GM18519 (cell line): ENCODE measurements at regions not wholly inside any gene's neighbourhood (a gene's known extent, or its start where the extent isn't known, plus 50 kb on each side); places are given as distances from the start of the nearest gene placed in this dataset.
A peak's percentile ranks its signal among the peaks of the same experiment; 100 is the strongest.

Experiments
- ATAC-seq: cut with Tn5 transposase; IDR thresholded peaks from one replicate; pipeline ENCODE4 v1.9.1; 2021; ENCODE audit warnings: mild to moderate bottlenecking, moderate library complexity; ENCODE audit not compliant: unreplicated experiment, low FRiP score

DNA sequence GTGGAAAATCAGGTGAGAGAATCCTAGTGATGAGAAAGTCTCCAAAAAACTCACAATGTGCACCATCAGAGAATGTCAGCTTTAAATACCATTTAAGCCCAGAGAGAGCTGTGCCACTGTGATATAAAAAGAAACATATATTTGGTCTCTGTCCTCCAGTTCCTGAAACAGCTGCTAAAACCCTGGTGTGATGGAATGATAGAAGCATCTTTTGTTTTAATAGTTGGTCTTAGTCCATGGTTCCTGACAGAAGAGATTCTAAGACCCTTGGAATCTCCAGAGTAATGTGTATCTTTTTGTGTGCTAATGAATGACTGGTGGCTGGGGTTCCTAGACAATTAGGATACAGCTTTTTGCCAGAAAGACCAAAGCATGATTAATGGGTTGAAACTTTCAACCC lies 302.8 kb upstream of the B3GALT2 start:
- ATAC-seq: no peak

DNA sequence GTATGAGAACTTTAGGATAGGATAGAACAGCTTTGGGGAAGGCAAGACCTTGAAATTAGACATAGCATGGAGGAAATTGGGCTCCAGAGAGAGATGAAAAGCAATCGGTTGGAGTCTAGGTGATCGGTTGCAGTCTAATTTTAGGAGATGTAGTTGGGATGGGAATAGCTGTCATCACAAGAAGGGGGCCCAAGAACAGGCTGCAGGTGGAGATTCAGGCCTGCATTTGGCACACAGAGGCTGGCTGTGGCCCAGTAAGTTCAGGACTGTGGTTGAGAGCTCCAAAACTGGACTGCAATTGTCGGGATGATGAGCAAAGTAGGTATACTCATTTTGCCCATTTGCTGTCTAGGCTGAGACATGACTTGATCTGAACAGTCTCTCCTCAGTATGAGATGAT lies 301.3 kb upstream of the B3GALT2 start:
- no peak for ATAC-seq

DNA sequence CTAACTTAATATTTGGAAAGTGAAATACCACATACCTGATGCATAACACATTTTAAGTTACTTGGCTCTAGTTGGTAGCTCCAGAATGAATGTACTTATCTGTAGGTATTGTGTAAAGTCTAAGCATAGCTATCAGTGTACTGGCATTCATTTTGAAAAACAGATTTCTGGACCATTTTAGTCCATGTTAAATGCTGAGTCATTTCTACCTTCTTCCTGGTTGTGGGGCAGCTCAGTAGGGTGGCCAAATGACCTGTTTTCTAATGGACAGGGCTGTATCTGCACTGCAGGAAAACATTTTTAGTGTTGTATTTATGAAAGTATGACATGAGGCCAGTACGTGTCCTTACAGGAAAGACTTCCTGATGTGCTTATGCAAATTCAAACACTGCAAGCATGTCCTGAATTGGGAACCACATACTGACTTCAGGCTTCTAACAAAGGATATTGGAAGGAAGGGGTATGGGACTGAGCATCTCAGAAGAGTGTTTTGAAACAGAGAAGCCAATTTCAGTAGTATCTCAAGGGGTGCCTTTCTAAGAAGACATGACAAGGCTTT lies 300.3 kb upstream of the B3GALT2 start:
- ATAC-seq: no peak

DNA sequence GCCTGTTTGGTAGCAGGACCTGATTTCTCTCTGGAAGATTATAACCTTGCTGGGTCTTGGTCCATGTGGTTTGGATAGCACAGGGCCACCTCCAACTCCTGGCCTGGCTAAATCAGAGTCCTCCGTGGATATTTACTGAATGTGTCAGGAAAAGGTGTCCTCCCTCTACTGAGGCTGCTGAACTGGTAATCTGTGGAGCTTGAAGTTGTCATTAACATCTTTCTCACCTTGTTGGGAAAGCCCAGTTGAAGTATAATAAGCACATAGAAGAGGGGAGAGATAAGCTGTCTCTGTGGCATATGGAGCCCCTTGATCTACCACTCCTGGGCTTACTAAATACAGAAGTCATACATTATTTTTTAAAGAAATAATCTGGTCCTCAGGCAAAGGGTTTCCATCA lies 294.3 kb upstream of the B3GALT2 start:
- no peak for ATAC-seq

DNA sequence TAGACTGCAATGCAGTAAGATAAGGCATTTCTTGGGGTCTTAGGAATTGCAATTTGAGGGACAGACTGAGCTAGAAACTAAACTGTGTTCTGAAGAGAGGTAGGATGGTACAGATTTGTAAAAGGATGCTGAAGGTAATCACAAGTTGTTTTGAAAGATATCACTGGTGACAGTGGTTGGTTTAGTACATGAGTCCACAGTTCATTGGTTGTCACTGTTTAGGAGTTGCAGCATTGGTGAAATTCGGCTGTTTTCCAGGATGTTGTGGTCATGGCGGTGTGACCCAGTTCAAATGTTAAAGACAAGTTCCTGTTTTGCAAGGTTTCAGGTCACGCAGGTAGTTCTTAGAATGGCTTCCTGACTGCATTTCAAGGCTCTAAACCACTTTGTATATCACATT lies 292.8 kb upstream of the B3GALT2 start:
- peak; percentile 97 for ATAC-seq

DNA sequence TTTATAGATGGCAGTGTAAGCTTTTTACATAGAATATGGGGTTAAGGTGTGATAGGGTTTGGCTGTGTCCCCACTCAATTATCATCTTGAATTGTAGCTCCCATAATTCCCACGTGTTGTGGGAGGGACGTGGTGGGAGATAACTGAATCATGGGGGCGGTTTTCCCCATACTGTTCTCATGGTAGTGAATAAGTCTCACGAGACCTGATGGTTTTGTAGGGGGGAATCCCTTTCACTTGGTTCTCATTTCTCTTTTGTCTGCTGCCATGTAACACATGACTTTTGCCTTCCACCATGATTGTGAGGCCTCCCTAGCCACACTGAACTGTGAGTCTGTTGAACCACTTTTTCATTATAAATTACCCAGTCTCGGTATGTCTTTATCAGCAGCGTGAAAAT lies 290.3 kb upstream of the B3GALT2 start:
- no peak for ATAC-seq

DNA sequence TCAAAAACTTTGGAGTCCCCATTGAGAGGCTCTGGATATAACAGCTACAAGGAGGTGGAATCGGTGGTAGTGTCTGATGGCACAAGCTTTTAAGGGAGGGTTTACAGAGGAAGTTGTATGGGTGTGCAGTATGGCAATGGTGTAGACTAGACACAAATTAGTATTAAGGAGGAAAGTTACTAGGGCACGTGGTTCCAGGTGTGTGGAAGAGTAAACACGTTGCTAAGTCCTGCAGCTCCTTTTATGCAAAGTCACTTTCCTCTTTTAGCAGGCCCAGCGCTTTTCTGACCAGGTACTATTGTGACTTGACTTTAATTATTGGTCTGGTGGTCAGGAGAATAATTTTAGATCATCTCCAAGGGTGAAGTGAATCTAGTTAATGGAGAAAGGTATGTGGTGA lies 287.5 kb upstream of the B3GALT2 start:
- no peak for ATAC-seq

DNA sequence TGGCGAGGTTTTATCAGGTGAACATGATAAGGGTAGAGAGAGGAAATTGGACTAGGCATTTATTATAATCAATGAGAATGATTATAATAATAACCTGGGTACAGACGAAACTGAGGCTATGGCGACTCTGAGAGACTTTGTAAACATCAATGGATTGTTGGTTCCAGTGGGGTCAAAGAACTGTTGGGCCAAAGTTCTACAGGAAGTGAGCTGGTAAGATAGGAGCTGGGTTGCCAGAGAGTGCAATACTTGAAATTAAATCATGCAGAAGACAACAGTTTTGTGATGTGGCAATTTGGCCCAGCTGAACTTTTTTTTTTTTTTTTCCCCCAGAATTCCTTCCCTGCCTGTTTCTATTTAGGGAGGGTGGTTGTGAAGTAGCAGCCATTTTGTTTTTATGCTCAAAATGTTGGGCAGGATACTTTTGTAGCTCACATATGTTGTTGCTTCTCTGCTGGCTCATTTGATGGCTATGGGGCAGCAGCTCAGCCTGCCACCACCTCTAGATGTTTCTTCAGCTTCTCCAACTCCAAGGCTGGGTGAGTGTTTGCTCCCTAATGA lies 286.5 kb upstream of the B3GALT2 start:
- no peak for ATAC-seq

DNA sequence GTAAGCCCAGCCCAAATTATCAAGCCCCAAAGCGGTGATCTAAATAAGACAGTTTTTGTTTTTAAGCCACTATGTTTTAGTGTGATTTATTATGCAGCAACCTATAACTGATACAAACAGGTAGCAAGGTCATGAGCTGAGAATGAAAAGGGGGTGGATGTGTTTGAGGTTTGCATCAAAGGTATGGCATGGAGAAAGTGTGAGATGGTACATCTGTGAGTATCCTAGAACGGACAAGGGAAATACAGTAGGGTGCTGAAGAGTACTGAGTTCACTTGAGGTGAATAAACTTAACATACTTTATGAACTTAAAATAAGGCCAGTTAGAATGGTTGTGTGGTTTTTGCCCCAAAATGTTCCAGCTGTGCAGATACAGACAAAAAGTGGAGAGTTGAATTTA lies 286.0 kb upstream of the B3GALT2 start:
- ATAC-seq: no peak

DNA sequence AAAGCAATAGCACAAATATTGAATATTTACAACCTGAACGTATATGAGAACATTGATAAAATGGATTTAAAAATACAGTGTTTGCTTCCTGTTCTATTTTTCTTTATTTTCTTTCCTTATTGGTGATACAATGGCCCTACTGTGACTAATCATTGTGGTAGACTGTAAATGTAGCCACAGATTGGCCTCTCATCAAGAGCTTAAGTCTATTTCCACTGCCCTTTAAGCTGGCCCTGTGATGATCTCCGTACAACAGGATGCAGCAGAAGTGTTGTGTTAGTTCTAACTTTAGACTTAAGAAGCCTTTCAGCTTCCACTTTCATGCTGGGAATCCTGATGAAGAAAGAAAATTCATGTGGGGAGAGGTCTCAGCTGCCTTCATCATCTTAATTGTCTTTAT lies 285.6 kb upstream of the B3GALT2 start:
- no peak for ATAC-seq

DNA sequence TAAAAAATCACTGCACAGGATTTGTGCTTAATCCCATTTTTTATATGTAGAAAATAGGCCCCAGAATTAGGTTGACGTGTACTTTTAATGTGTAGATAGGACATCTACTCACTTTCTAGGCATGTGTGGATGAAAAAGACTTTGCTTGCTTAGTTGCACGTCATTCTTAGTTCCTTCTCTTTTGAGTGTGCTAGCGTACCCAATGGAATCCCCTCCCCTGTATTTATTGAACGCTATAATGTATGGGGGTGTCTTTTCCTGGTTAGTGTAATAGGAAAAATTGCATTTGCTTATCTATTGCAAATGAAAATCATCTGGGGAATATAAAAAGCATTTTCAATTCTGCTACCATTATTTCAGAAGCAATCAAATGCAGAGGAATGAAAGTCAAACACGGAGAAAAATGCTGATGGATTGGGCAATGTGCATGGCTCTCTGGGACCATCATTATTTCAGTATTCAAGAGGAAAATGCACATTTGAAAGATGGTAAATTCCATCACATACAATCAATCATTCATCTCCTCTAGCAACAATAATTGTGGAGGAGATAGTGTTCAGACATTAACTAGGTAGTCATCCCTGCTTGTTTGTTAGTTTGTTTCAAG lies 277.0 kb upstream of the B3GALT2 start:
- ATAC-seq: no peak

DNA sequence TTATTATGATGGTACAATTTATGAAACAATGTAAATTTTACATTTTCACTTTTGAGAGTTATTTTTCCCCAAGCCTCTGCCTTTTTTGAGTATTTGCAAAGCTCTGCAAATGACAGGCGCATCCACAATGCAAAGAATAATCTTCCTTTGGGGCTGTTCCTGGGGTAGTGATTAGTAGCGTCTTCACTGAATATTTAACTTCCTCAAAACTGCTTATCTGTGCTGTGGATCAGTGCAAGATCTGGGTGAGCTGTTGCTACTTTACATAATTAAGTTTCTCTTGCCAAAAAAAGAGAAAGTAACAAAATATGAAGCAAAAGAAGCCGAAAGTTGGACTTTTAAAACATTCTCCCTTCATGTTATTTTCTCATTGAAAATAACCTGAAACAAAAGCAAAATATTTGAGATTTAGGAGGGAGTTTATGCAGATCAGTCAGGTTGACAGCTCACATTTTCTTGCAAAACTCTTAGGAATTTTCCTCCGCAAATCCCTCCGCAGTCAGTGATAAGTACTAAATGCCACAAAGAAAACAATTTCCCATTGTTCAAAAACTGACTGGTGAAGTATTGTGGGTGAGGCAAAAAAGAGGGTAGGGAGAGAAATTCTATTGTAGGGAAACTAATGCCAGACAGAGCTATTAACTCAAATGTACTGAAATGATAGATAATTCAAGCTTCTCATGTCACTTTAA lies 276.4 kb upstream of the B3GALT2 start:
- peak; percentile 64 for ATAC-seq

DNA sequence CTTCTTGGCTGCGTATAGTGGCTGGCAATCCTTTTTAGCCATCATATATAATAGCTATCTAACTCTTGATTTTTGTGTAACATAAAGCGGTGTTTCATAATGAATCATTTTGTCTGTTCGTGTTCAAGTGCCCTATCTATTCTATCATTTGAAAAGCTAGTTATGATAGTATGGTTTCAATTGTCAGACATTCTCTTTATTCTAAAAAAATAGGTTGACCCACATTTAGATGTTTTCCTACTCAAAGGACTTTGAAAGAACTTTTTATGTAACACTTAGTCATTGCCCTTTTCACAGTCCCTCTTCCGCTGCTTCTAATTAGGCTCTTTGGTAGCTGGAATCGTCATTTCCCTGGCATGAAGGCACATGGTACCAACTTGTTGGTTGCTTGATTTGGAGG lies 272.2 kb upstream of the B3GALT2 start:
- ATAC-seq: no peak

DNA sequence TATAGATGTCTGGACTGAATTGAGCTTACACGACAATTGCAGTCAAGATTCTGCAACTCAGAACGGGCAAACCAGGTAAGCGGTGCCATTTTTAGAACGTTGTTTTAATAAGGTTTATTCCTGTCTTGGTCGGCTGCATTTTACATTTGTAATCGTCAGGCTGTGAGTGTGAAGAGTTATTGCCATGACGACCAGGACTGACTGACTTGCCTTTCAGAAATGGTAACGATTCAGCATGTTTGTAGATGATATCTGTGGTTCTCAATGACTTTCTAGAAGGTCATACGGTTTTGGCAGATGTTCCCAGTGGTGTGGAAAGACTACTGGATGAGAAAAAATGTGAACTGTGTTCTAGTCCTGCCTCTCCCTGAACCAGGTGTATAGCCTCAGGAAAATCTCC lies 271.3 kb upstream of the B3GALT2 start:
- ATAC-seq: no peak

DNA sequence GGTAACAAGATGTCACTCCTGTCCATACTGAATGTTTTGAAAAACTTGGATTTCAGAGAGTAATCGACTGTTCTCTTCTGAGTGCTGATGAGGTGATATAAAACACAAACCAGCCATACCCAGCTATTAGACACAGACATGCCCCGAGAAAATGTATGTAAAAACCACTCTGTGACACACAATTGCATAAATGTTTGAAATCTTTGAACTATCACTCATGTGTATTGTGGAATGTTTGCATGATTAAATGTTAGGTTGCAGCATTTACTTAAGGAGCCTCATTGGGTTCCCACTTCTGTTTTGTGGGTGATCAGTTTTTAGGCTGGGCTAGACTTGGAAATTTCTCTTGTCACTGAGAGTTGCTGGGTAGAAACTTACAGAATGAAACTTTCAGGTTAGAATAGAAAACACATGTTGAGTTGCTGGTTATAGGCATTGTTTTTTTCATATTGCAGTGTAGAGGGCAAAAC lies 270.4 kb upstream of the B3GALT2 start:
- no peak for ATAC-seq

DNA sequence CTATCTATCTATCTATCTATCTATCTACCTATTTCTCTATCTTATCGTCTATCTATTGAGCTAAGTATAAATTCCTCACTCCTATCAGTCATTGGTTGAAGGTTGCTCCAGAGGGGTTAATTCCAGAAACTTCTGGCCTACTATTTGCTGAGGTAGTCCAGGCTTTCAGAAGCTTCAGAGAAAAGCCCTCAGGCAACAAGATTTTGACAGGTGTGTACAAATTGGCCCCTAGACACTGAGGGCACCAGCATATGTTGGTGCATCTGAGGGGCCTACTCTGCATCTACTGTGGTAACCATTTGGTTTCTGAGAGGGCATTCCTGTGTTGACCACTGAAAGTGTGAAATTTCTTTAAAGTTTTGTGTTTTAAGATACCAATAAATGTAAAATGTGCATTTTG lies 265.2 kb upstream of the B3GALT2 start:
- ATAC-seq: no peak

DNA sequence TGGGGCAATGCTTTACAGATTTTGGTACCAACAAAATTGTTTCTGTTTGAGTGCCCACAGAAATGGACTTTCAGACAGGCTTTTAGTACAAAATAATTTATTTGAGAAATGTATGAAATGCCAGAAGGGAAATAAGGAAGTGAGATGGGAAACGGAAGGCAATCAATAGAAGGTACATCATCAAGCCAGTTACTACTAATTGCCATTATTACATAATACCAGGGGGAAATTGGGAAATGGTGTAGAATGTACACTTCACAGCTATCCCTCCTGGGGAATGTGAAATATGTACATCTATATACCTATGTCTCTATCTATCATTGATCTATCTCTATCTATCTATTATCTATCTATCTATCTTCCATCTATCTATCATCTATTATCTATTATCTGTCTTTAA lies 264.6 kb upstream of the B3GALT2 start:
- no peak for ATAC-seq

DNA sequence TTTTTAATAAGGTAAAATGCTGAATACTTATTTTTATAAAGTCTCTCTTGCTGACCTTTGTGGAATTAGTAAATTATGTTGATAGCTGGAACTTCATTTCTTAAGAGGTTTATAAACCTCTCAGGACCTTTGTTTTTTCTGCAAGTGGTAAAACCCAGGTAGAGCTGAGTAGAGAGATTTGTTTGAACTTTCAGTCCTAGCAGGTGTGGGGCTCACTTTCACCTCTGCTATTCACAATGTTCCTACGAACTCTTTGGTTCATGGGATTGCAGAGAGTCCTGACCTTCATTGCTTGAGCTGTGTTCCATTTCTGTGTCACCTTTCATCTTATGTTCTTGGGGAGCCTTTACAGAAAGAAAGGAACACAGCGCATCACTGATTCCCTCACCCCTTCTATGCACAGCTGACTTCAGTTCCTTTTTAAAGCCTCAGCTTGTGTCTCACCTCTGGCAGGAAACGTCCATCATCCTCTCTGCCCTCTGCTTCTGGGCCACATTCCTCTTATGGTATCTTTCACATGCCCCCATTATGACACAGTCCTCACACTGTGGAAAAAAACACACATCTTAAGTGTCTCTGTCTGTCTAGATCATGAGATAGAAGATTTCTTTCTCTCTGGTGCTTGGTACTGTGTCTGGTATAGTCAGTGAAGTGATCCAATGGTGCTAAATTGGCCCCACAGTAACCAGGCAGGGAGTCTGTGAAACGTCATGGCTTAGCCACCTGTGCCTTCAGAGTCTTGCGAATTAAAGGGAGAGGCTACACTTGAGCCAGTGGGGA lies 262.5 kb upstream of the B3GALT2 start:
- peak; percentile 78 for ATAC-seq

DNA sequence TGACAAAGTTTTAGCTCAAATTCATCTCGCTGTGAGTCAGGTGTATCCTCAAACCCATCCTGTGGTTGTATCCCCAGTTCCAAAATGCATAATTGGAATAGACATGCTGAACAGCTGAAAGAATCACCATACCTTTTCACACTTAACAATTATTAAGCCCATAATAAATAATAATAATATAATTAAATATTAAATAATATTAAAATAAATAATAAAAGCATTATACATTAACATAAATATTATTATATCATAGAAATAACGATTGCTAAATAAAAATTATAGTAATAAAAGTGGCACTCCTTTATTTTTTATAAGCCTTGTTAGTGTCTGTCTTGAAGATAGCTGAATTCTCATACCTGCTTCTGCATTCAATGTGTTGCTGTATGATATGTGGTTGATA lies 257.5 kb upstream of the B3GALT2 start:
- ATAC-seq: no peak

DNA sequence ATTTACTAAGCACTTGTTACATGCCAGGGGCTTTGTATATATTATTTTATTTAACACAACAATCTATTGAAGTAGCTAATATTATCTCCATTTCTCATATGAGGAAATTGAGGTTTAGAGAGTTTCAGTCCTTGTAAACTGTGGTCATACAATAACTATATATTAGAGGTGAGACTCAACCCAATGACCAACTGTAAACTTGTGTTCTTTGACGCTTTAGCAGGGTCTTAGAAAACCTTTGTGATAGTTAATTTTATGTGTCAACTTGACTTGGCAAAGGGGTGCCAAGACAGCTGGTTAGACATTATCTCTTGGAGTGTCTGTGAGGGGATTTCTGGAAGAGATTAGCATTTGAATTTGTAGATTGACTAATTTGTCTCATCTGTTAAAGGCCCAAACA lies 252.4 kb upstream of the B3GALT2 start:
- ATAC-seq: peak; percentile 63

DNA sequence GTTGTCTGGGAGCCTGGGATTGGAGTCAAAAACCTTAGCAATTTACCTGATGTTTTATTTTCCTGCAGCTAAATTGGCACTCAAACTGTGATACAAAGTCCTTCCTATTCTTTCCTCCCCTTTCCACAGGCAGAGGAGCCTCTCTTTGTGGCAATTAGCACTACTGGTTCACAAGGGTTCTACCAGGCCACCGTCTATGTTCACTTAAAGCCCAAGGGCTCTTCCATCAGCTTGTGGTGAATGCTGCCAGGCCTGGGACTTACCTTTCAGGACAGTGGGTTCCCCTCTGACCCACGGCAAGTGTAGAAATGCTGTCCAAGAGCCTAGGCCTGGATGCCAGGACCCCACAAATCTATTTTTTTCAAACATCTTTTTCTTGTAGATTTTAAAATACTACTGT lies 251.9 kb upstream of the B3GALT2 start:
- peak; percentile 1 for ATAC-seq
